Transverse colon (tissue), 1 donor: ENCODE measurements at regions not wholly inside any gene's neighbourhood (a gene's known extent, or its start where the extent isn't known, plus 50 kb on each side); places are given as distances from the start of the nearest gene placed in this dataset.

ENCODE experiments used
- EP300 ChIP-seq: sonication (generic); formaldehyde crosslinking; IDR thresholded peaks from one replicate; pipeline ENCODE4 v1.6.1; 2017; ENCODE audit warnings: antibody characterized with exemption, low read depth
- POLR2A ChIP-seq: fragments of 450-650 bp; IDR thresholded peaks from one replicate; pipeline ENCODE4 v1.6.1; 2016; ENCODE audit warnings: antibody characterized with exemption, mild to moderate bottlenecking, moderate library complexity

DNA sequence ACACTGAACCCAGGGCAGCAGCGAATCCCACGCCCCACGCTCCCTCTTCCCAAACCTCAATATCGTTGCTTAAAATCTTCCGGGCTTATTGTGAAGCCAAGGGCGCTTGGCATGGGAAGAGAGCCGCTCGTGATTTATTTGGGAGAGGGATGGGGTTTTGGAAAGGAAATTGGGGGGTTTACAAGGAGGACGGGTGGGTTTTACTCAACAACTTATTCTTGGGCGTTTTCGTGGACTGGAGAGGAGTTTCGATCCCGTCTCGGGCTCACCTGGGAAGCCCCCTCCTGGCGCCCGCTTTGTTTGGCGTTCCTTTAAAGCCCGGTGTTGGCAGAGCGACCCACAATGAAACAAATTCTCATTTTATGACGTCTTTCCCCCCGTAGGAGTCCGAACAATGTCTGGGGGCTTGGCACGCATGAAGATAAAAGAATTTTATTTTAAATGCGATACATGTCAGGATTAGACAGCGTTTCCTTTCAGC lies 135.3 kb downstream of the INSIG2 start:
- no peak for TF ChIP-seq POLR2A
- TF ChIP-seq EP300 = no peak
